Caco-2 (cell line): ENCODE measurements at regions not wholly inside any gene's neighbourhood (a gene's known extent, or its start where the extent isn't known, plus 50 kb on each side); places are given as distances from the start of the nearest gene placed in this dataset.

Source experiments
- BruUV-seq: library from RNA; stranded (reverse); fragments of 400-500 nt; replicated peaks from 2 replicates; lab custom pipeline; 2021; lab: Mats Ljungman, UMichigan
- CTCF ChIA-PET: fragments of 300-600 bp; sonication (Branson Sonifier 250); formaldehyde crosslinking; loops from one replicate; lab custom pipeline; 2022; ENCODE audit warnings: antibody characterized with exemption; lab: Charles Lee
- POLR2A ChIA-PET: fragments of 300-600 bp; sonication (Branson Sonifier 250); formaldehyde crosslinking; loops from one replicate; lab custom pipeline; 2022; ENCODE audit warnings: antibody characterized with exemption; lab: Charles Lee
- DNase-seq, 2 experiments: peaks; one replicate each; pipeline versions ENCODE4 v3.0.0 to v3.0.0-alpha.2; 2020 to 2022
- H3K27me3 ChIP-seq: replicated peaks from 2 replicates; pipeline ENCODE4 v1.6.0; 2011; ENCODE audit warnings: low read length; ENCODE audit not compliant: control insufficient read depth, insufficient read depth
- H3K36me3 ChIP-seq: 2 replicates; pipeline ENCODE4 v1.5.1; 2011; ENCODE audit warnings: low read length; ENCODE audit not compliant: control insufficient read depth, insufficient read depth
- H3K4me1 ChIP-seq: fragments of 250-450 bp; sonication (Bioruptor Pico); 2 replicates; pipeline ENCODE4 v1.5.1; 2020; ENCODE audit warnings: mild to moderate bottlenecking
- H3K4me3 ChIP-seq: 2 replicates; pipeline ENCODE4 v1.5.1; 2011; ENCODE audit warnings: low read depth, mild to moderate bottlenecking, control low read depth, low read length
- H3K9me3 ChIP-seq: fragments of 250-450 bp; sonication (Bioruptor Pico); 2 replicates; pipeline ENCODE4 v1.5.1; 2020; ENCODE audit warnings: mild to moderate bottlenecking, moderate library complexity
- H3K27ac Mint-ChIP-seq: one replicate; pipeline ENCODE4 v1.8.0; 2022; ENCODE audit warnings: mixed read lengths; ENCODE audit not compliant: unreplicated experiment
- H3K27me3 Mint-ChIP-seq: one replicate; pipeline ENCODE4 v1.8.0; 2022; ENCODE audit warnings: mixed read lengths; ENCODE audit not compliant: insufficient read depth, unreplicated experiment
- H3K36me3 Mint-ChIP-seq: one replicate; pipeline ENCODE4 v1.8.0; 2022; ENCODE audit warnings: mild to moderate bottlenecking, mixed read lengths; ENCODE audit not compliant: insufficient read depth, unreplicated experiment
- H3K4me1 Mint-ChIP-seq: one replicate; pipeline ENCODE4 v1.8.0; 2022; ENCODE audit warnings: low read depth, mixed read lengths; ENCODE audit not compliant: unreplicated experiment
- H3K4me3 Mint-ChIP-seq: one replicate; pipeline ENCODE4 v1.8.0; 2022; ENCODE audit warnings: mild to moderate bottlenecking, moderate library complexity, mixed read lengths; ENCODE audit not compliant: unreplicated experiment
- H3K9me3 Mint-ChIP-seq: one replicate; pipeline ENCODE4 v1.8.0; 2022; ENCODE audit warnings: mixed read lengths; ENCODE audit not compliant: unreplicated experiment
- intact Hi-C: fragments of 100-400 bp; cut with micrococcal nuclease; formaldehyde crosslinking; loops from one replicate; pipeline ENCODE4 v1.10.0; 2022; ENCODE audit not compliant: unreplicated experiment
- TF ChIP-seq, protein P1 (sequence below), 2 experiments: fragments of 200-600 bp in 1 of 2; IDR thresholded peaks; 1 replicate in 1 of 2; 2 replicates in 1 of 2; pipeline versions ENCODE4 v1.5.1 to v1.8.0; 2011 to 2022; ENCODE audit warnings: antibody characterized with exemption in 1 of 2, control low read depth in 1 of 2, inconsistent platforms in 1 of 2, low read depth in 1 of 2, low read length in 1 of 2, mild to moderate bottlenecking in 1 of 2, moderate library complexity in 1 of 2; ENCODE audit not compliant: insufficient read depth in 1 of 2, severe bottlenecking in 1 of 2, unreplicated experiment in 1 of 2

DNA sequence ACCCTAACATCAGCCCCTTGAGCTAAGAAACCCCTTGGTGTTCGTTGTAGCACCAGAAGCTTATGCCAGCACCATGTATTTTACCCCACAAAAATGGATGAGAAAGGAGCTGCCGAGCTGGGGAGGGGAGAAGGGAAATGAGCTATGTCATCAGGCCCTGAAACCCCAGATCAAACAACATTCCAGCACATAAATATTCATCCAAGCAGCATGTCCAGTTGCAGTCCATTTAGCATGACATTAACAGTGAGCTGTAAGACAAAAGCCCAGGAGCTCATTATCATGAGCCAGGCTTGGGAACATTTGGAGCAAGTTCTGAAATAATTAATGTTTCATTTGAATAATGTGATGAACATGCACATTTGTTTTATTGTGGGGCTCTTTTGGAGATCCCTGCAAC, 630.1 kb upstream of the TMEM132C start:
- Histone ChIP-seq H3K9me3 (no peaks in the 10 kb centered on the region), H3K27me3 (no peaks in the 10 kb centered on the region), H3K36me3 (no peaks in the 10 kb centered on the region), H3K4me1 (no peaks in the 10 kb centered on the region), H3K4me3 (no peak overlapping the region)
- TF ChIP-seq, protein P1, sequence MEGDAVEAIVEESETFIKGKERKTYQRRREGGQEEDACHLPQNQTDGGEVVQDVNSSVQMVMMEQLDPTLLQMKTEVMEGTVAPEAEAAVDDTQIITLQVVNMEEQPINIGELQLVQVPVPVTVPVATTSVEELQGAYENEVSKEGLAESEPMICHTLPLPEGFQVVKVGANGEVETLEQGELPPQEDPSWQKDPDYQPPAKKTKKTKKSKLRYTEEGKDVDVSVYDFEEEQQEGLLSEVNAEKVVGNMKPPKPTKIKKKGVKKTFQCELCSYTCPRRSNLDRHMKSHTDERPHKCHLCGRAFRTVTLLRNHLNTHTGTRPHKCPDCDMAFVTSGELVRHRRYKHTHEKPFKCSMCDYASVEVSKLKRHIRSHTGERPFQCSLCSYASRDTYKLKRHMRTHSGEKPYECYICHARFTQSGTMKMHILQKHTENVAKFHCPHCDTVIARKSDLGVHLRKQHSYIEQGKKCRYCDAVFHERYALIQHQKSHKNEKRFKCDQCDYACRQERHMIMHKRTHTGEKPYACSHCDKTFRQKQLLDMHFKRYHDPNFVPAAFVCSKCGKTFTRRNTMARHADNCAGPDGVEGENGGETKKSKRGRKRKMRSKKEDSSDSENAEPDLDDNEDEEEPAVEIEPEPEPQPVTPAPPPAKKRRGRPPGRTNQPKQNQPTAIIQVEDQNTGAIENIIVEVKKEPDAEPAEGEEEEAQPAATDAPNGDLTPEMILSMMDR (IDR thresholded peaks at IDR 0.05; ENCODE audit: insufficient read depth in 1 of 2, low read depth in 1 of 2, low read length in 1 of 2, severe bottlenecking in 1 of 2, unreplicated experiment in 1 of 2): no peak
- no peaks in the 10 kb centered on the region for H3K4me1 Mint-ChIP-seq
- intact Hi-C loops: no loop called here
- H3K27ac Mint-ChIP-seq: no peak overlapping the region
- no peak for DNase-seq
- no peak overlapping the region for H3K4me3 Mint-ChIP-seq
- CTCF ChIA-PET: no interaction called here
- H3K36me3 Mint-ChIP-seq: no peaks in the 10 kb centered on the region
- no peaks in the 10 kb centered on the region for H3K27me3 Mint-ChIP-seq
- POLR2A ChIA-PET: no interaction called here
- no peaks in the 10 kb centered on the region for H3K9me3 Mint-ChIP-seq
- no TSS peak for BruUV-seq

DNA sequence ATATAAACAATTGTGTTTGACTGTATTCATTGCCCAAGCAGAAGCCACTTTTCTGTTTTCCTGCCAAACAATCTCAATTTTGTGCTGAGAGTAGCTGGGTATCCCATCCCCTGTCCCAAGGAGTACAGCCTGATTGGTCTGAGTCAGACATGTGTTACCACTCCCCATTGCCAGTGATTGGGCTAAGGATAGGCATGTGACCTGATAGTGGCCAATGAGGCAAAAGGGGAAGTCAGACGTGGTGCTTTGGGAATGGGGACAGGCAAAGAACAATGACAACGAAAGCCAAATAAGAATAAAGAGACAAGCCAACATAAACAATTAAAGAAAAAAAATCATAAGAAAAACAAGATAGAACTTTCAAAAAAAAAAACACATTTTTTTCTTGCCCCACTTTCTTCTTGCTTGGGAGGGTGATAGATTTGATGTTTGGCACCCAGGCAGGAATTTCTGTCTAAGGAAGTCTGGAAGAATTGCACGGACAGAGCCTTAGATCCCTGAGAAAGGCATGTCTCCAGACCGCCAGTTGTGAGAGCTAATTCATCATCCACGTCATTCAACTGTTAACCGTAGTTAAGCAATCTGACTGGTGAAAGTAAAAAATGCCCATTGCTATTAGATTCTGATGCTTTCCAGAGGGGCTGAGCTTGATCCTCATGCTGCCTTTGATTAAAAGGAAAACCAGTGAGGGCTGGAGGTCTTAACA, 626.6 kb upstream of the TMEM132C start:
- no peak for DNase-seq
- Histone ChIP-seq H3K36me3 (no peaks in the 10 kb centered on the region), H3K4me1 (no peaks in the 10 kb centered on the region), H3K27me3 (no peaks in the 10 kb centered on the region), H3K9me3 (no peaks in the 10 kb centered on the region), H3K4me3 (no peak overlapping the region)
- H3K4me3 Mint-ChIP-seq: no peak overlapping the region
- H3K27me3 Mint-ChIP-seq: no peaks in the 10 kb centered on the region
- CTCF ChIA-PET: no interaction called here
- H3K9me3 Mint-ChIP-seq: no peaks in the 10 kb centered on the region
- intact Hi-C loops: no loop called here
- POLR2A ChIA-PET: no interaction called here
- H3K4me1 Mint-ChIP-seq: no peaks in the 10 kb centered on the region
- no peaks in the 10 kb centered on the region for H3K36me3 Mint-ChIP-seq
- TF ChIP-seq, protein P1 (IDR thresholded peaks at IDR 0.05; ENCODE audit: insufficient read depth in 1 of 2, low read depth in 1 of 2, low read length in 1 of 2, severe bottlenecking in 1 of 2, unreplicated experiment in 1 of 2): no peak
- no peak overlapping the region for H3K27ac Mint-ChIP-seq
- no TSS peak for BruUV-seq

DNA sequence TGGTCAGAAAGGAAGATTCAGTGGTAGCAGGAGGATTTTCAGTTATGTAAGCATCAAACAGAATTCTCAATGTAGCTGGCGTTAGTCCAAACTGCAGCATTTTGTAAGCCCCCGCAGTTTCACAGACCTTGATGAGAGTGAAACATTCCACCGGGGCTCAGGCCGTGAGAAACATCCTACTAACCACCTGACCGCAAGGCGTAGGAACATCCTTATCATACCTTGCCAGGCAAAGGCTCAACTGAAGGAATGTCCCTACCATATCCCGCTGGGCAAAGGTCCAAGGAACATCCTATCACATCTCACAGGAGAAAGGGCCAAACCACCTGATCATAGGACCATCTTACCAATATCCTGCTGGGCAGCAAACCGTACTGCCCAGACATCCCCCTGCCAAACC, 624.8 kb upstream of the TMEM132C start:
- DNase-seq: no peak
- ChIA-PET POLR2A (no interaction called here), CTCF (no interaction called here)
- TF ChIP-seq, protein P1 (IDR thresholded peaks at IDR 0.05; ENCODE audit: insufficient read depth in 1 of 2, low read depth in 1 of 2, low read length in 1 of 2, severe bottlenecking in 1 of 2, unreplicated experiment in 1 of 2): no peak
- intact Hi-C loops: no loop called here
- no peaks in the 10 kb centered on the region for H3K9me3 ChIP-seq
- Mint-ChIP-seq H3K27ac (no peak overlapping the region), H3K9me3 (peaks cover 10% of the 10 kb centered on the region), H3K4me1 (no peaks in the 10 kb centered on the region), H3K4me3 (no peak overlapping the region), H3K36me3 (no peaks in the 10 kb centered on the region), H3K27me3 (no peaks in the 10 kb centered on the region)
- no peaks in the 10 kb centered on the region for H3K27me3 ChIP-seq
- no peak overlapping the region for H3K4me3 ChIP-seq
- H3K36me3 ChIP-seq: no peaks in the 10 kb centered on the region
- H3K4me1 ChIP-seq: no peaks in the 10 kb centered on the region
- BruUV-seq: no TSS peak
